NCI-H2171 (cell line): ENCODE measurements at regions not wholly inside any gene's neighbourhood (a gene's known extent, or its start where the extent isn't known, plus 50 kb on each side); places are given as distances from the start of the nearest gene placed in this dataset.
"Not testable (repeated sequence)": the region's sequence is repeated elsewhere in the genome, so short reads cannot be mapped to it uniquely, and the experiment has no call there.

Experiments used
- DNase-seq: peaks from one replicate; lab custom pipeline; 2025; lab: John Stamatoyannopoulos, UW

DNA sequence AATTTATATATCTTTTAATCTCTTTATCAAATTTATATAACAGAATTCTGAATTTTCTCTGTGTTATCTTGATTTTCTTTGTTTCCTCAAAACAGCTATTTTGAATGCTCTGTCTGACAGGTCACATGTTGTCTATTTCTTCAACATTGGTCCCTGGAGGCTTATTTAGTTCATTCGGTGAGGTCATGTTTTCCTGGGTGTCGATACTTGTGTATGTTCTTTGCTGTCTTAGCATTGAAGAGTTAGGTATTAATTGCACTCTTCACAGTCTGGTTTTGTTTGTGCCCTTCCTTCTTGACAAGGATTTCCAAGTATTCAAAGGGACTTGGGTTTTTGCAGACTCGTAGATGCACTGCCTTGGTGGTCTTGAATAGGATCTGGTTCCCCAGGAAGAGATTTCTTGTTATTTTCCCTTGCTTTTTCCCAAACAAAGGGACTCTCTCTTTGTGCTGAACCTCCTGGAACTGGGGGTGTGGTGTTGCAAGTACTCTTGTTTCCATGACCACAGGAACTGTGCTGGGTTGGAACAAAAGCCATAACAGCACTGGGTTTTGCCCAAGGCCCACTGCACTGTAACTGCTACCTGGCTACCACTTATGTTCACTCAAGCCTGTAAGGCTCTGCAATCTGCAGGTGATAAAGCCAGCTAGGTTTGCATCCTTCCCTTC, 1483.0 kb downstream of the CDH8 start:
- no peak for DNase-seq

DNA sequence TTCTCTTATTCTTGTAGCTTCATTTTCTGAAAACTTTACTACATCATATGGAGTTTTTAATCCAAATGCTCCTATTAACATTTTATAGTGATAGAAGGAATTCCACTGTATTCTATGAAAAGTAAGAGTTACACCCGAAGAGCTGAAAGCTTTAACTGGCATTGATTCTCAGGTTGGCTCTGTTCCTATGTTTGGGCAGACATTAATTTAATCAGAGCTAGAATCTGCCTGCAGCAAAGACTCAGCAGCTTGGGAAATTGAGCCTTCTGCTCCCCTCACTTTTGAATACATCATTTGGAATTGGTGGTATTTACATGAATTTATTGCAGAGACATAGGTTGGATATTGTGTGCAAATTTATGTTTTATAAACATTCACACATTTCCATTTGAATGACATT, 1494.7 kb downstream of the CDH8 start:
- no peak for DNase-seq

DNA sequence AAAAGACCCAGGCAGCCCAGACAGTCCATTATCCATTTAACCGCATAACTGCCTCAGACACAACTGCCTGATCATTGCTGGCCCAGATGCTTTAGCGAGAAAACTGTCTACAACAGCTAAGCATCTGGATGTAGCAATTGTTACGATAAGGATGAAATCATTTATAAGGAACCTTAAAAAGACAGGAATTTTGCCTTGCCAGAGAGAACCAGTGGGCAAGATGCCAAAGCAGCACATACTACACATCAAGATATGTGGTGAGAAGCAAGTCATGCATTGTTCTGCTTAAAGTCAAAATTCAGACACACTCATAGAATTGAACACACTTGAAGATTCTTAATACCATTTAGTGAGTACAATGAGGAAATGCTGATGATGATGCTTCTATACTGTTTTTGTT, 1525.3 kb downstream of the CDH8 start:
- no peak for DNase-seq

DNA sequence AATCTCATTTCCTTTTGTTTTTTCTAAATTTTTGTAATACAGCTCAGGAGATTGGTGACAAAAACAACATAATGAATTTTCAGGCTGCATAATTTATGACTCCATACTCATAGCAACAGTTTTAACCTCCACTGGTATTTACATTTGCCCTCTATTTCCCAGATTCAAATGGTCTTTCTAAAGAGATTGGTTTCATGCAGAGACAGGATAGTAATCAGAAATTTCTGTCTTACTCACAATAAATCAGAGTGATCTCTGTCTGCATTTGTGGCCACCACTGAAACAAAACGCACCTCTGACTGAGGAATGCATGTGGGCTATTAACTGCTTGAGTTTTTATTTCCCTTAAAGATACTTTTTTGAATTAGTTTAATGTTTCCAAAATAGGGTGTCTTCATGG, 1526.0 kb downstream of the CDH8 start:
- no peak for DNase-seq

DNA sequence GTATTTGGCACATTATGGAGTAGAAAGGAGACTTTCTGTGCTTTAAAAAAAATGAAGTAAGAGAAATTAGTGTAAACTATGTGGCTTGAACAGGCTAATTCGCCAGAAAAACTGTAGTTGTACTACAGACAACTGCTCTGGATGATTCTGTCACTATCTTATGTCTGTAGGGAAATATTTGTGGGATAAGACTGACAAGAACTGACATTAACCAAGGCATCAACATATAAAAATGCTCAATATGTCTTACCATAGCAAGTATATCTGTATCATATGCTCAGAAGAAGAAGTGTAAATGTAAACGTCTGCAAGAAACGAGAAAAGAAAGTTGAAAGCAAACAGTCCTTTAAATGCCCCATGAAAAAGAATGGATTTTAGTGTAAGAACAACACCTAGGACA, 1545.0 kb downstream of the CDH8 start:
- DNase-seq = no peak

DNA sequence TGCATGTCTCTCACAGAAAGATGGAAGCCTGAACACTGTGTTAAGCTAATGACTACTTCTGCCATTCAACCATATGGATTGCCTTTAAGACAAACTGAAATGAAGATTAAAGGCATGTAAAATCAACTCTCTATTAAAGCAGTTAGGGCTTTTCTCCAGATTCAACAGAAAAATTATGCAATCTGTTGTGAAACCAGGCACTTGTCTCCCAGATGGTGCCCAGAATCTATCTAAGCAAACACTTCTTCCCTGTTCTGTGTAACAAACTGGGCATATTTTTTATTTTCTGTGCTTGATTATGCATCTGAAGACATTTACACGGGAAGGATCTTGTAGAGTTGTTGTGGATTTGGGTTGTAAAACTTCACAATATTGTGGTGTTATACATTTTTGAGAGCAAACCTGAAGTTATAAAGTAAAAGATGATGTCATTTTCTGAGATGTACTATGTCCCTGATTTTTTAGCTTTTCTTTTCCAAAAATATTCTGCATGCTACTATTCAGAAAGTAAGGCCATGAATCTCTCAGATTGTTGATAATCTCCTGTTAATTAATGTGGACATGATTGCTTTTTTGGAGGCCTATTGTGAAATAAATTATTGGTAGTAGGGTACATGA, 1550.3 kb downstream of the CDH8 start:
- no peak for DNase-seq

DNA sequence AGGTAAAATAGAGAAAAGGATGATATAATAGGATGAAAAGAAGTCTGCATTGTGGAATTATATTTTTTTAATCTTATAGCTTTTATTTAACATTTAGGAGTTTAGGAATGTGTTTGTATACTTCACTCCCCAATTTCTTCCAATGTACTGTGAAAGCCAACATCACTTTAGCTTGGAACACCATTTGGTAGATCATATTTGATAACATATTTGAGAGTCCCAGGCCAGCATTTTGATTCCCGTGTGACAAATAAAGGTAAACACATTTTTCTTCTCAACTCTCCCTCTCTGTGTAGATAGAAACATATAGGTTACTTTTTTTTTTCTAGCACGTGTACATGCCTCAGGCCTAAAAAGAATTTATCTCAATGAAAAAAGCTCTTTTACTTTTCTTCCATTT, 1551.3 kb downstream of the CDH8 start:
- DNase-seq = no peak

DNA sequence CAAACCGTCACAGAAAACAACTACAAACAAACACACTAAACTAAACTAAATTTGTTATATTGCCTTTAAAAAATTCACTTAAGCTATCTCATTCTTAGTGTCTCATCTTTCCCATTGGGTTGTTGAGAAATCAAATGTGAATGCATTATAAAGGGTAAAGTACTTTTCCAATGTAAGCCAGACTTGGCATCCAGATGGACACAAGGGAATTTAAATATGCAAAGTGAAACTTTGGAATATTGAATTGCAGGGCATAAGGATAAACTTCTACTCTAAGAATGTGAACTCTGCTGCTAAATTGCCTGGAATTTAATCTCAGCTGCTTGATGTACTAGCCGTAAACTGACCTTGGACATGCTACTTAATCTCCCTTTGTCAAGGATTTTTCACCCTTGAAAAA, 1554.6 kb downstream of the CDH8 start:
- DNase-seq = no peak

DNA sequence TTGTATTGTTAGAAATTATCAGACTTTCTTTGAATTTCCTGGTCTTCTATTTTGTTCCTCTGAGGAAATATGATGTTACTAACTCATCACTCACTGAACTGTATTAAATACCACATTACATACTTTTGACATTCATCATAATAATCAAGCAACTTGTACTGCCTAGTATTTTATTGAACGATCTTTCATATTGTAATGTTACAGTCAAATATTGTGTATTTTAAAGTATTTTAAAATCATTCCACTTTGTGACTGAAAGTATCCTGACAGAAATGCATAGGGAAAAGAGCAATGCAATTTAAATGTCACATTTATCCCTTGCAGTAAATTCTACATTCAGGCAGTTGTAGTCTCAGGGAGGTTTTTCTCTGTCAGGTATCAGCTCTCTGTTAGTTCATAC, 1557.4 kb downstream of the CDH8 start:
- DNase-seq = no peak

DNA sequence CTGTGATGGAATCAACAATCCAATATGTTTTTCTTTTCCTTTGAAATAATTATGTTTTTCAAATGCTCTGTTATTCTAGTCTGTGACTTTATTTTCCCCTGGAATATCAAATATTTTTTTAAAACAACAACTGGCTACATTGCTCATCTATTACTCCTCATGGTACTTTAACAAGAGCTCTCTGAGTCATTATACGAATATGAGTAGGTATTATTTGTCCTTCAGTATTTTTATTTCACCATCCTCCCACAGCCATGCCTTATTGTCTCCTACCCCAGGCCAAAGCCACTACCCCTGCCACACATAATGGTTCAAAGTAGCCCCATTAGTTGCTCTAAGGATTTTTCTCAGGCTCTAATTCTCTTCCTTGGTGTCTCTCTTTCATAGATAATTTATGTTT, 1572.3 kb downstream of the CDH8 start:
- DNase-seq = no peak

DNA sequence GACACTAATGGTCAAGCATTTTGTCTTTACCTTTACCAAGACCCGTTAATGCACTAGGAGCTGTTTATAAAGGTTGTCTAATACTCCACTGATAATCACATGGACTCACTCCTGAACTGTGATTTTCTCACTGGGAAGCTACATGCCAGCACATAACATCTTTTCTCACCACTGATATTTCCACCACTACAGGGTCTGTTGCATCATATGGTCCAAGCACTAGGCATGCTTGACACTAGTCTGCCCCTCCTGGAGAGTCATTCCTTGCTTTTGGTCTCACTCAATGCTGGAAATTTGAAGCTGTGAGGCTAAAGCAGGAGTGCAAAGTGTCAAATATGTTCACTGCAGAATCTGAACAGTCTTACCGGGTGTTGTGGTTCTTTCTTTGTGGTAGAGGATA, 1576.8 kb downstream of the CDH8 start:
- no peak for DNase-seq

DNA sequence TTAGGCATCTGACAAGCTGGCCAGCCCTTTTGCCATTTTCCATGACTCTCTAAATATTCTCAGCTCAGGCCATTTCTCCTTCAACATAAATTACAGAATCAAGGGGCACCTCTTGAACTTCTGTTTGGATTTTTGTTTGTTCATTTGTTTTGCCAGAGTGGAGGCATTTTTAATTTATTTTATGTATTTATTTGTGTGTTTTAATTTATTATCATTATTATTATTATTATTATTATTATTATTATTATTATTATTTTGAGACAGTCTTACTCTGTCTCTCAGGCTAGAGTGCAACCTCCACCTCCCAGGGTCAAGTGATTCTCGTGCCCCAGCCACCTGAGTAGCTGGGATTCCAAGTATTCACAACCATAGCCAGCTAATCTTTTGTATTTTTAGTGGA, 1578.0 kb downstream of the CDH8 start:
- DNase-seq = no peak

DNA sequence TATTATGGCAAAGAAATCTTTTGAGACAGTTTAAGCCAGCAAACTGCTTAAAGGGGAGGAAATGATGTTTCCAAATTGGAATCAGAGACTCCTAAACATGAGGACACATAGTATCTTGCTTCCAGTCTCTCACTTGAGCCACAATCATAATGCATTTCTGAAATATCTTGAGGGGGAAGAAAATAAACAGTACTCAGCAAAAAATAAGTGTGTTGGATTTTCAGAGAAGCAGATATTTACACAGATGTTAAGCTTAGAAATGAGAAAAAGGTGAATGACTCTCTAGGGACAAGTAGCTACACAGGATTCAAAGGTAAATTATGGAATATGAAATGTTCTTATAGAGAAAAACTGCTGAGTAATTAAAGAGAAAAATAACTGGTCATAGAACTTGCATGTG, 1583.6 kb downstream of the CDH8 start:
- no peak for DNase-seq

DNA sequence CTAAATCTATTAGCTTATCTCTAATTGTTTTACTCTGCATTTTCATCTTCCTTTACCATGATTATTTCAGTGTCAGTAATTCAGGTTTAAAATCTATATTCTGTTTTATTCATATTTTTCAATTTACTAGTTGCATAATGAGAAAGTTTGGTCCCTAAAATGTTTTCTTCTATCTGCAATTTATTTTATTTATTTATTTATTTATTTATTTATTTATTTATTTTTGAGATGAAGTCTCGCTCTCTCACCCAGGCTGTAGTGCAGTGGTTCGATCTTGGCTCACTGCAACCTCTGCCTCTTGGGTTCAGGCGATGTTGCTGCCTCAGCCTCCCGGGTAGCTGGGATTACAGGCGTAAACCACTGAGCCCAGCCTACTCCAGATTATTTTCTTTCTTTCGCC, 1597.3 kb downstream of the CDH8 start:
- DNase-seq = no peak

DNA sequence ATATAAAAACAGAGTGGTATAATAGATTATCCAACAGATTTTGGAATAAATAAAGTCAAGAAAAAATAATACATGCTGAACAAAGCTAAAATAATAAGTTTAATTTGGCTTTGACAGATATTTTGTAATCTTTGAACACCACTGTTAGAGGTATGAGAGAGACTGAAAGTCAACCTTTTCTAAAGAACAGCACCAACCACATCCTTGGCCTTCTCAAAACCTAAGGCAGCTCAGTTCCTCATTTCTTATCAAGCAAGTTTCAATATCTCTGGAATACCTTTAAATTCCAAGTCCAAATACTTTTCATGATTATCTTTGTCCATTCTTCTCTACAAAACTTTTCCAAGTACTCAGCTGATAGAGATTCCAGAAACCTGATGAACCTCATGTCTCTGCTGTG, 1603.8 kb downstream of the CDH8 start:
- DNase-seq = no peak

DNA sequence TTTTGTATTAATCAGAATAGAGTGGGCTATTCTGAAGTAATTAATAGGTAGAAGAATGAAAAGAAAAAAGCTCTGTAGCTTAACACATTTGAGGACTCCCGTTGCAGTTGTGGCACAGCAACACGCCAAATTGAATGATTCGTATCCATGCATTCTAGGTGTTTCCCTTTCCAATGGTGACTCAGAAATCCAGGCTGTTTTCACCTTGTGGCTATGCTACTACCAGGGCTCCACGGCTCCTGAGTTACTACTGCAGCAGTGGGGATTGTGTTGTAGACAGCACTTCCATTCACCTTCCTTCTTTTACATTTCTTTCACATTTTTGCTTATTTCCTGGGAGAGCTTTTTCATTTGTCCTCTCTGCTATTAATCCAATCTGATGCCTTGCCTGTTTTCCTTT, 1616.4 kb downstream of the CDH8 start:
- no peak for DNase-seq

DNA sequence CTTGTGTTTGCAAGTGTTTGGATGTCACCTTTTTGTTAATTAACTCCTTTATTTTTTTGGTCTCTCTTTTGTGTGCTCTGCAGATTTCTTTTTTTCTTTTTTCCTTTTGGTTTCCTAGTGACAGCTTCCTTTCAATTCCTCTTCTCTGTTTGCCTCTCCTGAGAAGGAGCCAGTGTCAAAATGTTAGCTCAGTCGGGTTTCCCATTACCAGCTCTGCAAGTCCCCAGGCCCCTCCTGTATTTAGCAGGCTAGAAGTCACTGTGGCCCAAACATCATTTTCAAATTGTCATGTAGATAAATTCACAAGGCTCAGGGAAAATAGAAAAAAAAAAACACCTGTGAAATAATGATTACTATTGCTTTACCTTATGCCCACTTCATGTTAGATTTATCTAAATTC, 1621.6 kb downstream of the CDH8 start:
- DNase-seq = no peak

DNA sequence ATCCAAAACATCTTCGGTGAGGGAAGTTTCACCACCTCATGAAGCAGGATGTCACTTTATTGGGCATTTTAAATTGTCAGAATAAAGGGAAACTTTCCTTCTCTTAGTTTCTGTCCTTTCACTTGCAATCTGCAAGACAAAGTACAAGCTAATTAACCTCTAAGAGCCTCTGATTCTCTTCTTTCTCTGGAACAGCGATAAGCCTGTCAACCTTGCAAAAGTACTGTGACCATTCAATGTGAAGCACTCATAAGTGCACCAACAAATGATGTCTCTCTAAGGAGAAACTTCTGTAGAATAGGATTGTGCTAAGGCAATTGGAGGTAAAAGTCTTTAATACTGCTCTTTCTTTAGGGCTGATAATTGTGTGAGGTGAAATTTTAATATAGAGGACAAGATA, 1622.3 kb downstream of the CDH8 start:
- DNase-seq = no peak

DNA sequence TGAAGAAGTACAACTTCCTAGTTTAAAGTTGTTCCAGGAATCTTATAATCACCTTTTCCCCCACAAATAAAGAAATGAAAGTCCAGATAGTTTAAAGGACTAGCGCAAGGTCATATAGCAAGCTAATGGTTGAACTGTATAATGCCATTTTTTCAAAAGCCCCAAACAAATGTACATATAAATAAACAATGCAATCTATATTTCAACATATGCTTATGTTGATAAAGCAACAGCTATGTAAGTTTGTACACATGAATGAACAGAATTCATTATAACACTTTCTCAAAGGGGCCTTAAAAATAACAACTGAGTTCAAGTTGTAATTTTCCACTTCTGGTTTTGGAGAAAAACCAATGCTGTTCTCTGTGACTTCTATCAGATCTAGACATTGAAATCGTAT, 1628.6 kb downstream of the CDH8 start:
- no peak for DNase-seq

DNA sequence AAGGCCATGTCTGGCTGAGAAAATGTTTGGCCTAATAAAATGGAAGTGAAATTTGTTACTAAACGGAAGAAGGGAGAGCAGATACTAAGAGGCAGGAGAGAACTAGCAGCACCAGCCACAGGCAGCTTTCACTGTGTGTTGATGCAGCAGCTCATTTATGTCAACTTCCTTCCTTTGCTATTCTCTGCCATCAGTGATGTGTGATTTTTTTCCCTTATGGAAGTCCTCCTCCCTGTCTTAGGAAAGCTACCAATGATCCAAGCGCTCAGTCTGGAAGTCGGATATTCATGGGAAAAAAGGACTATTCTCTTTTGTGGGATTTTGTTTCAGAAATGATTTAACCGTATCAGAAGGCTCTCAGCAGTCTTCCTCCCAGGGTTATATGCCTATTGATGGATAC, 1629.2 kb downstream of the CDH8 start:
- no peak for DNase-seq

DNA sequence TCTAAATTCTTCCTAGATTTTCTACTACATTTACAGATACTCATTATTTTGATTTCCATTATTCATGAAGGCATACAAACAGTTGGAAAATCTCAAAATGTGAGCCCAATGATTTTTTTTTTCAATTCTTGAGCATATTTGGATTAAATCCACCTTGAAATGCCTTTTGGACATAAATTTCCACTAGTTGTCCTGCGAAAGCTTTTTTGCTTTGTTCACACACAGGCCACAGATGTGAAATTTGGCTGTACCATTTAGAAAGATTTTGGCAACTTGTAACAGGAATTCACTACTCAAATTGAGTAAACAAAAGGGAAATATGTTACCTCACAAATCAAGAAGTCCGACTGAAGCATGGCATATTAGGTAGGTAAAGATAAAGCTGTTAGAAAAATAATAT, 1631.0 kb downstream of the CDH8 start:
- no peak for DNase-seq

DNA sequence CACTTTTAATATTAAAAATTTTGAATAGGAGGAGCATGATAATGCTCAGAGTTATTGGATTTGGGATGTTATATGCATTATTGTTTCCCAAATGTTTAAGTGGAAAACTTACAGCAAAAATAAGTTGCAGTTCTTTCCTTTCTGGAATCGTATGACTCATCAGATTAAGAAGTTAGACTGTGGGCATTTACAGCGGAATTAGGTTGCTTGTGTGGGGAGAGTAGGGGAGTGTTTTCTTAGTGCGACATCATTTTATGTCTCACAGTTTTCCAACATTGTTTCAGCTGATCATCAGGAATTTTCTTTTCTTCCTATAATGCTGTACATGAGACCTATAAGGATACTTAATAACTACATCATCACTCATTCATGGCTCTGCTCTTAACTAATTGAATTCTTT, 1631.8 kb downstream of the CDH8 start:
- no peak for DNase-seq

DNA sequence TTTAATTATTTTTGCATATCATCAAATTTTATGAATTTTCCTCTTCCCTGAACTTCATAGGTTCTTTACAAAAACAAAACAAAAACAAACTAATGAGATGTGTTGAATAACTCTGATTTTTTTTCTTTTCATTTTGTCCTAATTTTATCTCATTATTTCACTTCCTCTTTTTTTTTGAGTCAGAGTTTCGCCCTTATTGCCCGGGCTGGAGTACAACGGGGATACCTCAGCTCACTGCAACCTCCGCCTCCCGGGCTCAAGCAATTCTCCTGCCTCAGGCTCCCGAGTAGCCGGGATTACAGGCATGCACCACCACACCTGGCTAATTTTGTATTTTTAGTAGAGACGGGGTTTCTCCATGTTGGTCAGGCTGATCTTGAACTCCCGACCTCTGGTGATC, 1633.3 kb downstream of the CDH8 start:
- DNase-seq = not testable (repeated sequence)

DNA sequence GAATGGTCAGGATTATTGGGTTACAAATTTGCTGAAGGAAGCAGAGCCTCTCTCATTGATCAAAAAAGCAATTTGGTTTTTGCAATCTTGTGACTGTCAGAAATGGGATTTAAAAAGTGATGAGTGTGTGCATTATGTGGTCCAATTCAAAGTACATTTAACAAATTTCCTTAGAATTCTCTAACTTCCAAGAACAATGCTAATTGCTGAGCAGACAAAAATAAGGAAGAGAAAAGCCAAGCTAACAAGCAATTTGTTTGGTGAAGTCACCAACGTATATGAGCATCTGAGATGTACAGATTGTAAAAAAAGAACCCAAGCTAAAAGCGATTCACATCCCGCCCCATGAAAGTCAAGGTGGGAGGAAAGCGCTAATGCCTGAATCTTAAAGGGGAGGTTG, 1643.9 kb downstream of the CDH8 start:
- DNase-seq = no peak
